ENCODE measurements at regions not wholly inside any gene's neighbourhood (a gene's known extent, or its start where the extent isn't known, plus 50 kb on each side); places are given as distances from the start of the nearest gene placed in this dataset.

DNA sequence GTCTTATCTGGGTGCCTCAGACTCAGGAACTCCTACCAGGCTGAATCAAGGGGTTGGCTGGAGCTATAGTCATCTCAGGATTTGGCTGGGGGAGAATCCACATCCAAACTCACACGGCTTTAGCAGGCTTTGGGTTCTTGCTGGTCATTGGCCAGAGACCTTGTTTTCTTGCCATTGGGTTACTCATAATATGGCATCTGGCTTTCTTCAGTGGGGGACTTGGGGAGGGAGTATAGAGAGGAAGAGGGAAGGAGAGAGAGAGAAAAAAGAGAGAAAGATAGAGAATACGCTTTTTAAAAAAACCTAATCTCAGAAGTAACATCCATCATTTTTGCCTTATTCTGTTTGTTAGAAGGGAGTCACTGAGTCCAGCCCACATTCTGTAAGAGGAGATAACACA, 191.5 kb upstream of the SHISA6 start:
- TF ChIP-seq POLR2A (IDR thresholded peaks at IDR 0.05), result no peak
- TF ChIP-seq, protein P1, sequence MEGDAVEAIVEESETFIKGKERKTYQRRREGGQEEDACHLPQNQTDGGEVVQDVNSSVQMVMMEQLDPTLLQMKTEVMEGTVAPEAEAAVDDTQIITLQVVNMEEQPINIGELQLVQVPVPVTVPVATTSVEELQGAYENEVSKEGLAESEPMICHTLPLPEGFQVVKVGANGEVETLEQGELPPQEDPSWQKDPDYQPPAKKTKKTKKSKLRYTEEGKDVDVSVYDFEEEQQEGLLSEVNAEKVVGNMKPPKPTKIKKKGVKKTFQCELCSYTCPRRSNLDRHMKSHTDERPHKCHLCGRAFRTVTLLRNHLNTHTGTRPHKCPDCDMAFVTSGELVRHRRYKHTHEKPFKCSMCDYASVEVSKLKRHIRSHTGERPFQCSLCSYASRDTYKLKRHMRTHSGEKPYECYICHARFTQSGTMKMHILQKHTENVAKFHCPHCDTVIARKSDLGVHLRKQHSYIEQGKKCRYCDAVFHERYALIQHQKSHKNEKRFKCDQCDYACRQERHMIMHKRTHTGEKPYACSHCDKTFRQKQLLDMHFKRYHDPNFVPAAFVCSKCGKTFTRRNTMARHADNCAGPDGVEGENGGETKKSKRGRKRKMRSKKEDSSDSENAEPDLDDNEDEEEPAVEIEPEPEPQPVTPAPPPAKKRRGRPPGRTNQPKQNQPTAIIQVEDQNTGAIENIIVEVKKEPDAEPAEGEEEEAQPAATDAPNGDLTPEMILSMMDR (IDR thresholded peaks at IDR 0.05), result no peak

Data from body of pancreas (tissue), 4 donors.